H1 (cell line): ENCODE measurements at regions not wholly inside any gene's neighbourhood (a gene's known extent, or its start where the extent isn't known, plus 50 kb on each side); places are given as distances from the start of the nearest gene placed in this dataset.

Experiments used
- ATF3 ChIP-seq: IDR thresholded peaks from 2 replicates; pipeline ENCODE4 v1.6.1; 2011; ENCODE audit warnings: low read depth, mild to moderate bottlenecking, low read length; ENCODE audit not compliant: insufficient read depth
- BRCA1 ChIP-seq: IDR thresholded peaks from 2 replicates; pipeline ENCODE4 v1.6.1; 2012; ENCODE audit warnings: low read depth, low read length, improper control_type of control experiment
- CTCF ChIP-seq, 3 experiments: IDR thresholded peaks; 1 replicate in 2 of 3; 2 replicates in 1 of 3; pipeline versions ENCODE4 v1.5.1 to v1.6.1; 2011; ENCODE audit warnings: low read length in 3 of 3, mild to moderate bottlenecking in 3 of 3, inconsistent platforms in 2 of 3, low read depth in 1 of 3, moderate library complexity in 1 of 3; ENCODE audit not compliant: insufficient read depth in 1 of 3; ENCODE audit errors: control extremely low read depth in 1 of 3
- EP300 ChIP-seq, 2 experiments: IDR thresholded peaks; 1 replicate in 1 of 2; 2 replicates in 1 of 2; pipeline ENCODE4 v1.6.1; 2011 to 2012; ENCODE audit warnings: low read depth in 2 of 2, low read length in 2 of 2, mild to moderate bottlenecking in 2 of 2, borderline replicate concordance in 1 of 2, inconsistent platforms in 1 of 2, moderate library complexity in 1 of 2
- EZH2 ChIP-seq: fragments of 200-600 bp; sonication (generic); IDR thresholded peaks from 2 replicates; pipeline ENCODE4 v1.7.1; 2012; ENCODE audit warnings: low read depth, mild to moderate bottlenecking, moderate library complexity, low read length, inconsistent platforms; ENCODE audit not compliant: severe bottlenecking
- HDAC2 ChIP-seq, 2 experiments: fragments of 300-600 bp in 1 of 2; sonication (generic) in 1 of 2; IDR thresholded peaks; 2 replicates each; pipeline ENCODE4 v1.6.1; 2011 to 2012; ENCODE audit warnings: low read depth in 2 of 2, low read length in 2 of 2, mild to moderate bottlenecking in 2 of 2, moderate library complexity in 2 of 2, borderline replicate concordance in 1 of 2, inconsistent platforms in 1 of 2
- JUND ChIP-seq: IDR thresholded peaks from 2 replicates; pipeline ENCODE4 v1.6.1; 2011; ENCODE audit warnings: mild to moderate bottlenecking, improper control_type of control experiment, low read length
- KDM4A ChIP-seq: IDR thresholded peaks from one replicate; pipeline ENCODE4 v1.7.1; 2012; ENCODE audit warnings: low read depth, mild to moderate bottlenecking, moderate library complexity, low read length, inconsistent platforms; ENCODE audit not compliant: severe bottlenecking
- MAX ChIP-seq: IDR thresholded peaks from 2 replicates; pipeline ENCODE4 v1.6.1; 2012; ENCODE audit warnings: inconsistent platforms
- POLR2A ChIP-seq, 2 experiments: IDR thresholded peaks; 1 replicate in 1 of 2; 2 replicates in 1 of 2; pipeline ENCODE4 v1.6.1; 2011; ENCODE audit warnings: low read depth in 2 of 2, low read length in 2 of 2, mild to moderate bottlenecking in 2 of 2; ENCODE audit errors: control extremely low read depth in 1 of 2
- POLR2AphosphoS5 ChIP-seq: IDR thresholded peaks from 2 replicates; pipeline ENCODE4 v1.6.1; 2011; ENCODE audit warnings: low read depth, low read length
- RXRA ChIP-seq: IDR thresholded peaks from 2 replicates; pipeline ENCODE4 v1.6.1; 2011; ENCODE audit warnings: low read depth, mild to moderate bottlenecking, low read length, moderate library complexity; ENCODE audit not compliant: insufficient read depth
- TAF1 ChIP-seq: IDR thresholded peaks from 2 replicates; pipeline ENCODE4 v1.6.1; 2011; ENCODE audit warnings: mild to moderate bottlenecking, low read depth, low read length

- no peak for TF ChIP-seq MAX
- TF ChIP-seq POLR2AphosphoS5, result no peak
- TF ChIP-seq TAF1, result no peak
- no peak for TF ChIP-seq CTCF (IDR thresholded peaks at IDR 0.05; ENCODE audit: control extremely low read depth in 1 of 3, insufficient read depth in 1 of 3, low read depth in 1 of 3, low read length in 3 of 3)
- TF ChIP-seq BRCA1, result no peak
- no peak for TF ChIP-seq EZH2
- no peak for TF ChIP-seq ATF3
- TF ChIP-seq HDAC2 (IDR thresholded peaks at IDR 0.05; ENCODE audit: borderline replicate concordance in 1 of 2, low read depth in 2 of 2, low read length in 2 of 2), result no peak
- no peak for TF ChIP-seq EP300 (IDR thresholded peaks at IDR 0.05; ENCODE audit: borderline replicate concordance in 1 of 2, low read depth in 2 of 2, low read length in 2 of 2)
- TF ChIP-seq JUND, result no peak
- TF ChIP-seq KDM4A, result no peak
- TF ChIP-seq POLR2A (IDR thresholded peaks at IDR 0.05; ENCODE audit: control extremely low read depth in 1 of 2, low read depth in 2 of 2, low read length in 2 of 2), result no peak
- no peak for TF ChIP-seq RXRA
These were observed 55.1 kb upstream of the ZNF599 start for GRCh38 chr19:34828156-34828555.
